Endothelial cell of umbilical vein (primary cell): ENCODE measurements at regions not wholly inside any gene's neighbourhood (a gene's known extent, or its start where the extent isn't known, plus 50 kb on each side); places are given as distances from the start of the nearest gene placed in this dataset.

Source experiments
- BruUV-seq: library from RNA; stranded (reverse); fragments of 400-500 nt; replicated peaks from 2 replicates; lab custom pipeline; 2021; lab: Mats Ljungman, UMichigan
- CTCF ChIA-PET: fragments of 300-600, 350-600 bp; sonication (Branson Sonifier 250); formaldehyde crosslinking; loops from one replicate; lab custom pipeline; 2021; ENCODE audit warnings: antibody characterized with exemption, inconsistent platforms; lab: Charles Lee
- POLR2A ChIA-PET: fragments of 300-600, 350-600 bp; sonication (Branson Sonifier 250); formaldehyde crosslinking; loops from one replicate; lab custom pipeline; 2021; ENCODE audit warnings: antibody characterized with exemption, inconsistent platforms; lab: Charles Lee
- DNase-seq: peaks from one replicate; pipeline ENCODE4 v3.0.0-alpha.2; 2011; ENCODE audit warnings: low read depth, low spot score
- FAIRE-seq: peaks from 2 replicates; lab custom pipeline; 2011; peaks lifted over from hg19 to GRCh38; lab: Jason Lieb, UNC
- H2AFZ ChIP-seq: 2 replicates; pipeline ENCODE4 v1.6.0; 2012; ENCODE audit warnings: low read depth, low read length, control low read depth, inconsistent platforms
- H3K27ac ChIP-seq: 2 replicates; pipeline ENCODE4 v1.5.1; 2011; ENCODE audit warnings: low read depth, mild to moderate bottlenecking, control low read depth, low read length, moderate library complexity; ENCODE audit not compliant: insufficient read depth
- H3K27me3 ChIP-seq, 2 experiments: 2 replicates each; pipeline versions ENCODE4 v1.6.0 to v1.6.1; 2011; ENCODE audit warnings: low read length in 2 of 2, mixed read lengths in 1 of 2; ENCODE audit not compliant: control insufficient read depth in 2 of 2, insufficient read depth in 2 of 2
- H3K36me3 ChIP-seq, 2 experiments: 2 replicates in 1 of 2; 3 replicates in 1 of 2; pipeline ENCODE4 v1.5.1; 2011; ENCODE audit warnings: low read length in 2 of 2, mild to moderate bottlenecking in 1 of 2, moderate library complexity in 1 of 2; ENCODE audit not compliant: control insufficient read depth in 2 of 2, insufficient read depth in 2 of 2; ENCODE audit errors: extremely low read depth in 1 of 2
- H3K4me1 ChIP-seq: 3 replicates; pipeline ENCODE4 v1.5.1; 2011; ENCODE audit warnings: mild to moderate bottlenecking, low read length; ENCODE audit not compliant: control insufficient read depth, insufficient read depth; ENCODE audit errors: extremely low read depth
- H3K4me2 ChIP-seq: 2 replicates; pipeline ENCODE4 v1.6.1; 2011; ENCODE audit warnings: low read length, control low read depth, mixed read lengths; ENCODE audit not compliant: insufficient read depth
- H3K4me3 ChIP-seq, 3 experiments: fragments of 200-600 bp in 1 of 3; sonication (generic), shearing (Covaris generic) in 1 of 3; replicated peaks in 1 of 3; 2 replicates each; pipeline ENCODE4 v1.5.1; 2011 to 2016; ENCODE audit warnings: control low read depth in 3 of 3, low read length in 3 of 3, mild to moderate bottlenecking in 2 of 3, inconsistent platforms in 1 of 3, low read depth in 1 of 3, moderate library complexity in 1 of 3; ENCODE audit not compliant: insufficient read depth in 1 of 3
- H3K79me2 ChIP-seq: 2 replicates; pipeline ENCODE4 v1.6.0; 2012; ENCODE audit warnings: low read length, inconsistent platforms; ENCODE audit not compliant: control insufficient read depth, insufficient read depth
- H3K9ac ChIP-seq: replicated peaks from 2 replicates; pipeline ENCODE3; 2011; ENCODE audit warnings: low read length, control low read depth; ENCODE audit not compliant: insufficient read depth; ENCODE audit errors: extremely low read depth
- H3K9me1 ChIP-seq: replicated peaks from 3 replicates; pipeline ENCODE4 v1.6.0; 2011; ENCODE audit warnings: mild to moderate bottlenecking, low read length; ENCODE audit not compliant: control insufficient read depth, insufficient read depth; ENCODE audit errors: extremely low read depth
- H3K9me3 ChIP-seq: replicated peaks from 2 replicates; pipeline ENCODE4 v1.5.1; 2012; ENCODE audit warnings: low read length, inconsistent platforms; ENCODE audit not compliant: control insufficient read depth, insufficient read depth
- H4K20me1 ChIP-seq: replicated peaks from 2 replicates; pipeline ENCODE3; 2011; ENCODE audit warnings: mild to moderate bottlenecking, low read length; ENCODE audit not compliant: control insufficient read depth, insufficient read depth; ENCODE audit errors: extremely low read depth
- CTCF ChIP-seq, 2 donors: IDR thresholded peaks; 1 replicate in 1 of 2; 2 replicates in 1 of 2; pipeline ENCODE4 v1.5.1; 2011; ENCODE audit warnings: low read length in 2 of 2, mild to moderate bottlenecking in 2 of 2, moderate library complexity in 2 of 2, control low read depth in 1 of 2, inconsistent platforms in 1 of 2, low read depth in 1 of 2; ENCODE audit not compliant: insufficient read depth in 1 of 2; ENCODE audit errors: extremely low read depth in 1 of 2
- EZH2 ChIP-seq: IDR thresholded peaks from 2 replicates; pipeline ENCODE4 v1.6.1; 2012; ENCODE audit warnings: borderline replicate concordance, low read depth, mild to moderate bottlenecking, moderate library complexity, low read length, inconsistent platforms; ENCODE audit not compliant: severe bottlenecking
- FOS ChIP-seq: IDR thresholded peaks from 2 replicates; pipeline ENCODE4 v1.6.1; 2011; ENCODE audit warnings: mild to moderate bottlenecking, low read length, moderate library complexity, borderline replicate concordance; ENCODE audit not compliant: insufficient read depth
- GATA2 ChIP-seq: IDR thresholded peaks from 2 replicates; pipeline ENCODE4 v1.7.0; 2011; ENCODE audit warnings: low read depth, mild to moderate bottlenecking, moderate library complexity, mixed read lengths, low read length; ENCODE audit not compliant: insufficient read length, insufficient read depth
- JUN ChIP-seq: IDR thresholded peaks from 2 replicates; pipeline ENCODE4 v1.6.1; 2011; ENCODE audit warnings: borderline replicate concordance, low read depth; ENCODE audit not compliant: insufficient read length, insufficient read depth
- MAX ChIP-seq: IDR thresholded peaks from 2 replicates; pipeline ENCODE4 v1.6.1; 2011; ENCODE audit not compliant: insufficient read depth, insufficient read length
- MYC ChIP-seq: IDR thresholded peaks from one replicate; pipeline ENCODE4 v1.6.1; 2011; ENCODE audit warnings: mild to moderate bottlenecking, low read depth, low read length
- POLR2A ChIP-seq: IDR thresholded peaks from 2 replicates; pipeline ENCODE4 v1.6.1; 2012; ENCODE audit warnings: low read depth, mild to moderate bottlenecking, control low read depth, low read length
- POLR2AphosphoS5 ChIP-seq: IDR thresholded peaks from 2 replicates; pipeline ENCODE4 v1.6.1; 2012; ENCODE audit warnings: low read depth, mild to moderate bottlenecking, control low read depth, low read length, moderate library complexity; ENCODE audit not compliant: insufficient read depth
- dilution Hi-C: fragments of 300-500 bp; cut with MboI; formaldehyde crosslinking; loops from one replicate; pipeline ENCODE4 v1.15.0; 2019; ENCODE audit warnings: low sequenced_read_pairs; ENCODE audit not compliant: extremely low pct_ligation_motif_present
- intact Hi-C: fragments of 100-400 bp; cut with micrococcal nuclease; formaldehyde crosslinking; loops from one replicate; pipeline ENCODE4 v1.10.0; 2022

- H3K36me3 ChIP-seq = no peaks in the 10 kb centered on the region
- FAIRE-seq (no peak), DNase-seq (no peak)
- no peaks in the 10 kb centered on the region for H3K79me2 ChIP-seq
- peaks cover 0 to 2% of the 10 kb centered on the region in 2 experiments for H3K27me3 ChIP-seq
- H3K4me2 ChIP-seq = no peak overlapping the region
- no peak overlapping the region for H3K27ac ChIP-seq
- no peaks in the 10 kb centered on the region for H3K9me3 ChIP-seq
- H3K4me3 ChIP-seq = no peak overlapping the region
- H3K9ac ChIP-seq = no peak overlapping the region
- H4K20me1 ChIP-seq = no peaks in the 10 kb centered on the region
- no peaks in the 10 kb centered on the region for H3K4me1 ChIP-seq
- no peak overlapping the region for H2AFZ ChIP-seq
- H3K9me1 ChIP-seq = no peaks in the 10 kb centered on the region
- no peak for TF ChIP-seq POLR2AphosphoS5
- no peak for TF ChIP-seq EZH2
- intact Hi-C loops (no loop called here), dilution Hi-C loops (no loop called here)
- no TSS peak for BruUV-seq
- ChIA-PET POLR2A (no interaction called here), CTCF (interaction anchor here (1.0 kb wide), 1 partner anchor 9 kb away, joined by 3 read pairs; no protein-coding TSS in a partner anchor)
These were observed 167.6 kb upstream of the TMEM72 start for GRCh38 chr10:44743535-44743934.

GRCh38 chr10:44745920-44746319, 165.2 kb upstream of the TMEM72 start:
- H3K4me3 ChIP-seq = no peak overlapping the region
- no peaks in the 10 kb centered on the region for H4K20me1 ChIP-seq
- H3K4me2 ChIP-seq = no peak overlapping the region
- POLR2A ChIA-PET = no interaction called here
- CTCF ChIA-PET = no interaction called here
- no TSS peak for BruUV-seq
- FAIRE-seq (peak; percentile 12), DNase-seq (no peak)
- dilution Hi-C loops = no loop called here
- H3K79me2 ChIP-seq = no peaks in the 10 kb centered on the region
- H3K27me3 ChIP-seq = peaks cover 0 to 2% of the 10 kb centered on the region in 2 experiments
- no peak overlapping the region for H3K9ac ChIP-seq
- H2AFZ ChIP-seq = no peak overlapping the region
- no peaks in the 10 kb centered on the region for H3K9me1 ChIP-seq
- no peaks in the 10 kb centered on the region for H3K4me1 ChIP-seq
- no peak overlapping the region for H3K27ac ChIP-seq
- no peaks in the 10 kb centered on the region for H3K9me3 ChIP-seq
- H3K36me3 ChIP-seq = no peaks in the 10 kb centered on the region
- intact Hi-C loops = no loop called here
- TF ChIP-seq CTCF (IDR thresholded peaks at IDR 0.05; ENCODE audit: extremely low read depth in 1 of 2, insufficient read depth in 1 of 2, low read depth in 1 of 2, low read length in 2 of 2) = no peak
- no peak for TF ChIP-seq MYC
- TF ChIP-seq POLR2AphosphoS5 = no peak
- TF ChIP-seq POLR2A = no peak
- no peak for TF ChIP-seq GATA2
- no peak for TF ChIP-seq MAX
- TF ChIP-seq JUN = no peak
- no peak for TF ChIP-seq FOS
- no peak for TF ChIP-seq EZH2
